HCT116 (cell line): ENCODE measurements at regions not wholly inside any gene's neighbourhood (a gene's known extent, or its start where the extent isn't known, plus 50 kb on each side); places are given as distances from the start of the nearest gene placed in this dataset.

ENCODE experiments used
- CEBPB ChIP-seq: IDR thresholded peaks from 2 replicates; pipeline ENCODE4 v1.6.1; 2012; ENCODE audit warnings: low read depth
- EGR1 ChIP-seq: IDR thresholded peaks from 2 replicates; pipeline ENCODE4 v1.6.1; 2012; ENCODE audit warnings: low read depth
- EZH2 ChIP-seq: fragments of 200-600 bp; sonication (generic); IDR thresholded peaks from 2 replicates; pipeline ENCODE4 v1.6.1; 2017; ENCODE audit warnings: antibody characterized with exemption, mixed run types
- EZH2phosphoT487 ChIP-seq: fragments of 200-600 bp; IDR thresholded peaks from 2 replicates; pipeline ENCODE4 v1.6.1; 2018; ENCODE audit warnings: antibody characterized with exemption, borderline replicate concordance
- POLR2A ChIP-seq: IDR thresholded peaks from 2 replicates; pipeline ENCODE4 v1.7.0; 2011; ENCODE audit warnings: borderline replicate concordance; ENCODE audit not compliant: insufficient read depth, insufficient read length; ENCODE audit errors: extremely low read depth
- POLR2AphosphoS5 ChIP-seq: IDR thresholded peaks from 2 replicates; pipeline ENCODE4 v1.6.1; 2011; ENCODE audit warnings: mild to moderate bottlenecking, low read depth, low read length, moderate library complexity
- SP1 ChIP-seq: IDR thresholded peaks from 2 replicates; pipeline ENCODE4 v1.6.1; 2012; ENCODE audit warnings: low read depth
- TCF7L2 ChIP-seq: IDR thresholded peaks from 2 replicates; pipeline ENCODE4 v1.7.0; 2011; ENCODE audit warnings: borderline replicate concordance, inconsistent platforms; ENCODE audit not compliant: insufficient read depth, insufficient read length; ENCODE audit errors: extremely low read depth
- ZNF274 ChIP-seq: fragments of 200-500 bp; sonication (Bioruptor generic); IDR thresholded peaks from 2 replicates; pipeline ENCODE4 v1.6.1; 2014; ENCODE audit warnings: mild to moderate bottlenecking, low read depth, low read length, inconsistent platforms
- TF ChIP-seq, protein P1 (sequence below): IDR thresholded peaks from 2 replicates; pipeline ENCODE4 v1.6.1; 2012; ENCODE audit warnings: low read depth
- TF ChIP-seq, protein P2 (sequence below), 3 experiments: fragments of 200-600 bp in 1 of 3; sonication (generic) in 1 of 3; IDR thresholded peaks in 2 of 3; conservative IDR thresholded peaks in 1 of 3; 2 replicates each; pipeline ENCODE4 v1.5.1; 2012 to 2017; ENCODE audit warnings: low read depth in 2 of 3, low read length in 2 of 3, antibody characterized with exemption in 1 of 3, borderline replicate concordance in 1 of 3, control low read depth in 1 of 3, mild to moderate bottlenecking in 1 of 3, mixed read lengths in 1 of 3, mixed run types in 1 of 3, moderate library complexity in 1 of 3; ENCODE audit not compliant: insufficient read depth in 1 of 3
- TF ChIP-seq, protein P3 (sequence below): IDR thresholded peaks from 2 replicates; pipeline ENCODE4 v1.6.1; 2012

DNA sequence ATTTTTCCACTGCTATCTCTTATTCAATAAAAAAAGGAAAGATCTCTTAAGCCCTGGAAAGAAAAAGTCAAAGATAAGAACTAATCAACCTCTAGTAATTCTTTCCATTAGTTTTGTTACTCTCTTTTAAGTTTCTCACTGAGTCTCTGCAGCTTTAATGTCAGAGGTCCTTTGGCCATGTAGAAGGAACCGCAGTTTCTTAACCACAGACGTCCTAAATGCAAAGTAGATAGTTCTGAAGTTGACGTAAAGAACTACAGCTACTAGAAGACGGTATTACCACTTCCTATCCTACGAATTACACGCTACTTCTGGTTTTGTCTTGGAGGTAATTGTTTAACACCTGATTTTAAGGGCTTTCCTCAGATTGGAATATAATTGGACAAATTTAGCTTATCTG, 325.9 kb downstream of the ANKRD50 start:
- no peak for TF ChIP-seq POLR2AphosphoS5
- no peak for TF ChIP-seq CEBPB
- TF ChIP-seq, protein P1, sequence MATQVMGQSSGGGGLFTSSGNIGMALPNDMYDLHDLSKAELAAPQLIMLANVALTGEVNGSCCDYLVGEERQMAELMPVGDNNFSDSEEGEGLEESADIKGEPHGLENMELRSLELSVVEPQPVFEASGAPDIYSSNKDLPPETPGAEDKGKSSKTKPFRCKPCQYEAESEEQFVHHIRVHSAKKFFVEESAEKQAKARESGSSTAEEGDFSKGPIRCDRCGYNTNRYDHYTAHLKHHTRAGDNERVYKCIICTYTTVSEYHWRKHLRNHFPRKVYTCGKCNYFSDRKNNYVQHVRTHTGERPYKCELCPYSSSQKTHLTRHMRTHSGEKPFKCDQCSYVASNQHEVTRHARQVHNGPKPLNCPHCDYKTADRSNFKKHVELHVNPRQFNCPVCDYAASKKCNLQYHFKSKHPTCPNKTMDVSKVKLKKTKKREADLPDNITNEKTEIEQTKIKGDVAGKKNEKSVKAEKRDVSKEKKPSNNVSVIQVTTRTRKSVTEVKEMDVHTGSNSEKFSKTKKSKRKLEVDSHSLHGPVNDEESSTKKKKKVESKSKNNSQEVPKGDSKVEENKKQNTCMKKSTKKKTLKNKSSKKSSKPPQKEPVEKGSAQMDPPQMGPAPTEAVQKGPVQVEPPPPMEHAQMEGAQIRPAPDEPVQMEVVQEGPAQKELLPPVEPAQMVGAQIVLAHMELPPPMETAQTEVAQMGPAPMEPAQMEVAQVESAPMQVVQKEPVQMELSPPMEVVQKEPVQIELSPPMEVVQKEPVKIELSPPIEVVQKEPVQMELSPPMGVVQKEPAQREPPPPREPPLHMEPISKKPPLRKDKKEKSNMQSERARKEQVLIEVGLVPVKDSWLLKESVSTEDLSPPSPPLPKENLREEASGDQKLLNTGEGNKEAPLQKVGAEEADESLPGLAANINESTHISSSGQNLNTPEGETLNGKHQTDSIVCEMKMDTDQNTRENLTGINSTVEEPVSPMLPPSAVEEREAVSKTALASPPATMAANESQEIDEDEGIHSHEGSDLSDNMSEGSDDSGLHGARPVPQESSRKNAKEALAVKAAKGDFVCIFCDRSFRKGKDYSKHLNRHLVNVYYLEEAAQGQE: no peak
- TF ChIP-seq, protein P2, sequence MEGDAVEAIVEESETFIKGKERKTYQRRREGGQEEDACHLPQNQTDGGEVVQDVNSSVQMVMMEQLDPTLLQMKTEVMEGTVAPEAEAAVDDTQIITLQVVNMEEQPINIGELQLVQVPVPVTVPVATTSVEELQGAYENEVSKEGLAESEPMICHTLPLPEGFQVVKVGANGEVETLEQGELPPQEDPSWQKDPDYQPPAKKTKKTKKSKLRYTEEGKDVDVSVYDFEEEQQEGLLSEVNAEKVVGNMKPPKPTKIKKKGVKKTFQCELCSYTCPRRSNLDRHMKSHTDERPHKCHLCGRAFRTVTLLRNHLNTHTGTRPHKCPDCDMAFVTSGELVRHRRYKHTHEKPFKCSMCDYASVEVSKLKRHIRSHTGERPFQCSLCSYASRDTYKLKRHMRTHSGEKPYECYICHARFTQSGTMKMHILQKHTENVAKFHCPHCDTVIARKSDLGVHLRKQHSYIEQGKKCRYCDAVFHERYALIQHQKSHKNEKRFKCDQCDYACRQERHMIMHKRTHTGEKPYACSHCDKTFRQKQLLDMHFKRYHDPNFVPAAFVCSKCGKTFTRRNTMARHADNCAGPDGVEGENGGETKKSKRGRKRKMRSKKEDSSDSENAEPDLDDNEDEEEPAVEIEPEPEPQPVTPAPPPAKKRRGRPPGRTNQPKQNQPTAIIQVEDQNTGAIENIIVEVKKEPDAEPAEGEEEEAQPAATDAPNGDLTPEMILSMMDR (IDR thresholded peaks at IDR 0.05 in 2 of 3, conservative IDR thresholded peaks at IDR 0.05 in 1 of 3; ENCODE audit: borderline replicate concordance in 1 of 3, insufficient read depth in 1 of 3, low read depth in 2 of 3, low read length in 2 of 3): no peak
- TF ChIP-seq POLR2A: no peak
- TF ChIP-seq, protein P3, sequence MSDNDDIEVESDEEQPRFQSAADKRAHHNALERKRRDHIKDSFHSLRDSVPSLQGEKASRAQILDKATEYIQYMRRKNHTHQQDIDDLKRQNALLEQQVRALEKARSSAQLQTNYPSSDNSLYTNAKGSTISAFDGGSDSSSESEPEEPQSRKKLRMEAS: no peak
- TF ChIP-seq EZH2phosphoT487: no peak
- TF ChIP-seq EGR1: no peak
- no peak for TF ChIP-seq SP1
- no peak for TF ChIP-seq EZH2
- TF ChIP-seq TCF7L2: no peak
- TF ChIP-seq ZNF274: no peak
